AG04449 (cell line): ENCODE measurements at regions not wholly inside any gene's neighbourhood (a gene's known extent, or its start where the extent isn't known, plus 50 kb on each side); places are given as distances from the start of the nearest gene placed in this dataset.
"Not testable (repeated sequence)": the region's sequence is repeated elsewhere in the genome, so short reads cannot be mapped to it uniquely, and the experiment has no call there.

Experiments used
- CTCF ChIA-PET: fragments of 350-600 bp; formaldehyde crosslinking; extraction: SDS; loops from one replicate; lab custom pipeline; 2021; ENCODE audit warnings: antibody characterized with exemption; lab: Yijun Ruan, JAX
- POLR2A ChIA-PET: fragments of 400-600, 350-600 bp; formaldehyde crosslinking; extraction: SDS; loops from one replicate; lab custom pipeline; 2020; ENCODE audit warnings: antibody characterized with exemption, inconsistent platforms; lab: Yijun Ruan, JAX
- DNase-seq: peaks from one replicate; pipeline ENCODE4 v3.0.0-alpha.2; 2010; ENCODE audit warnings: low read depth, low spot score
- H3K4me3 ChIP-seq: 2 replicates; pipeline ENCODE4 v1.5.1; 2011; ENCODE audit warnings: low read depth, mild to moderate bottlenecking, control low read depth, low read length
- TF ChIP-seq, protein P1 (sequence below): IDR thresholded peaks from one replicate; pipeline ENCODE4 v1.5.1; 2011; ENCODE audit warnings: mild to moderate bottlenecking, moderate library complexity, low read length, control low read depth, inconsistent platforms; ENCODE audit not compliant: insufficient read depth; ENCODE audit errors: missing control alignments

DNA sequence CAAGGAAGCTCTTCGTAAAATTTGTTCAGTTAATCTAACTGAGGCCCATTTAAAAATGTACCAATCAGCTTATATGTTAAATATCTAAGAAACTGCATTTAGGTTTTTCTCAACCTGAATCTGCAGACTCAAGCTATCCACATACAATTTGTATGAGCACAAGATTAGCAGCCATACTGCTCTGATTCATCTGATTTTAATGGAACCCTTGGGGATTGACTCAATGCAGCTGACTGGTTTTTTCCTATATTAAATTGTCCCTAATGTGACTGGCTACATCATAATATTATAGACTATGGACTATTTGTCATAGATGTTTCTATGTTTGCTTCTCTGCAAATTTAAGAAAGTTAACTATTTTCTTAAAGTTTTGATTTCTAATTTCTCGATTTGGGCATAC lies 451.0 kb upstream of the TUSC1 start:
- CTCF ChIA-PET = interaction anchor here (1.3 kb wide), 1 partner anchor 11 kb away, joined by 4 read pairs; no protein-coding TSS in a partner anchor
- DNase-seq = peak; percentile 7
- POLR2A ChIA-PET = no interaction called here
- TF ChIP-seq, protein P1, sequence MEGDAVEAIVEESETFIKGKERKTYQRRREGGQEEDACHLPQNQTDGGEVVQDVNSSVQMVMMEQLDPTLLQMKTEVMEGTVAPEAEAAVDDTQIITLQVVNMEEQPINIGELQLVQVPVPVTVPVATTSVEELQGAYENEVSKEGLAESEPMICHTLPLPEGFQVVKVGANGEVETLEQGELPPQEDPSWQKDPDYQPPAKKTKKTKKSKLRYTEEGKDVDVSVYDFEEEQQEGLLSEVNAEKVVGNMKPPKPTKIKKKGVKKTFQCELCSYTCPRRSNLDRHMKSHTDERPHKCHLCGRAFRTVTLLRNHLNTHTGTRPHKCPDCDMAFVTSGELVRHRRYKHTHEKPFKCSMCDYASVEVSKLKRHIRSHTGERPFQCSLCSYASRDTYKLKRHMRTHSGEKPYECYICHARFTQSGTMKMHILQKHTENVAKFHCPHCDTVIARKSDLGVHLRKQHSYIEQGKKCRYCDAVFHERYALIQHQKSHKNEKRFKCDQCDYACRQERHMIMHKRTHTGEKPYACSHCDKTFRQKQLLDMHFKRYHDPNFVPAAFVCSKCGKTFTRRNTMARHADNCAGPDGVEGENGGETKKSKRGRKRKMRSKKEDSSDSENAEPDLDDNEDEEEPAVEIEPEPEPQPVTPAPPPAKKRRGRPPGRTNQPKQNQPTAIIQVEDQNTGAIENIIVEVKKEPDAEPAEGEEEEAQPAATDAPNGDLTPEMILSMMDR = no peak
- H3K4me3 ChIP-seq = no peak overlapping the region

DNA sequence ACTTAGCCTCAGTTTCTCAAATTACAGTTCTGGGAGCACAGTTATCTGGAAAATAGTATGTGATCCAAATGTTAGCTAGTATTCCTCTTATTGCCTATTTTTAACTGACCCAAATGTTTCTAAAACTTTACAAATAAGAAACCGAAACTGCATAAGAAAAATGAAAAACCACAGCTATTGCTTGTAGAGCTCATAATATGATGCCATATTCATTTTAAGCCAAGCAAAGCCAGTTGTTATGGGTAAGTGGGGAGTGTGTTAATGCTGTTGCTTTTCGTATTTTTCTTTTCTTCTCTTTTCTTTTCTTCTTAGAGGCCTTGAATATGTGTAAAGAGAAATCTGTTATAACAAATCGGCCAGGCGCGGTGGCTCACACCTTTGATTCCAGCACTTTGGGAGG lies 447.4 kb upstream of the TUSC1 start:
- TF ChIP-seq, protein P1 = no peak
- H3K4me3 ChIP-seq = no peak overlapping the region
- ChIA-PET CTCF (no interaction called here), POLR2A (no interaction called here)
- DNase-seq = no peak

DNA sequence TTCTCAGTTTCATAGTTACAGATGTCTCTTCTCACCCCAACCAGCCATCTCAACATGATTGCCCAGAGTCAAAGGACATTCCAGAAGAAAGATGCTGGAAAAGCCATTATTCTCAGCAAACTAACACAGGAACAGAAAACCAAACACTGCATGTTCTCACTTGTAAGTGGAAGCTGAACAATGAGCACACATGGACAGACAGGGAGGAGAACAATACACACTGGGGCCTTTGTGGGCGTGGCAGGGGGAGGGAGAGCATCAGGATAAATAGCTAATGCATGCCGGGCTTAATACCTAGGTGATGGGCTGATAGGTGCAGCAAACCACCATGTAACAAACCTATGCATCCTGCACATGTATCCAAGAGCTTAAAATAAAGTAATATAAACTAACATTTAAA lies 437.8 kb upstream of the TUSC1 start:
- H3K4me3 ChIP-seq, DNase-seq, CTCF ChIA-PET, POLR2A ChIA-PET: not testable (repeated sequence)

DNA sequence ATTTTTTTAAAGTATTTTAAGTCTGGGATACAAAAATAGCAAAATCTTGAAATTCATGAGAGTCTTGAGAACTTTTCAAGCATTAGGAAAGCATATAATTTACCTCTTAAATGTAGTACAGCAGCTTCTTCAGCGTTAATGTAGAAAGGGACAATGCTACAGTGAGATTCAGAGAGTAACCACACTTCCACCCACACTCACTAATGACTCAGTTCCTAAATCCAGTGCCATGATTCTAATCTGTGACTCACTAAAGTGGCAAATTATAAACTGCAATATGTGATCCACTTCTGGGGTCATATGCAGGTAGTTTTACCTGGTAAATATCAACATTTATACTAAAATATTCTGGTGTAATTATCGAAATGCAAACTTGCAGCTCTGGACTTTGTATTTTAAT lies 434.5 kb upstream of the TUSC1 start:
- CTCF ChIA-PET = no interaction called here
- TF ChIP-seq, protein P1 = no peak
- POLR2A ChIA-PET = no interaction called here
- no peak overlapping the region for H3K4me3 ChIP-seq
- no peak for DNase-seq

DNA sequence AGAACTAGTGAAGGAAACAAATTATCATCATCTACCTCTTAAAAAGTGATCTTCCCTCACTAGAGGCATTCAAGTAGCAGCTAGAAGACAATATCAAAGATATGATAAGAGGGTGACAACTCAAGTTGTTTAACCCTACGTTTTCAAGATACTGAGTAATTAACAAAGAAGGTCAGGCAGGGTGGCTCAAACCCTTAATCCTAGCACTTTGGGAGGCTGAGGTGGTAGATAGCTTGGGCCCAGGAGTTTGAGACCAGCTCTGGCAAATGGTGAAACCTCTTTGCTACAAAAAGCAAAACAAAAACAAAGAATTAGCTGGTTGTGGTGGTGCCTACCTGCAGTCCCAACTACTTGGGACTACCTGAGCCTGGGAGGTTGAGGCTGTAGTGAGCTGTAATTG lies 408.2 kb upstream of the TUSC1 start:
- no peak for DNase-seq
- no peak overlapping the region for H3K4me3 ChIP-seq
- TF ChIP-seq, protein P1 = no peak
- ChIA-PET POLR2A (no interaction called here), CTCF (no interaction called here)

DNA sequence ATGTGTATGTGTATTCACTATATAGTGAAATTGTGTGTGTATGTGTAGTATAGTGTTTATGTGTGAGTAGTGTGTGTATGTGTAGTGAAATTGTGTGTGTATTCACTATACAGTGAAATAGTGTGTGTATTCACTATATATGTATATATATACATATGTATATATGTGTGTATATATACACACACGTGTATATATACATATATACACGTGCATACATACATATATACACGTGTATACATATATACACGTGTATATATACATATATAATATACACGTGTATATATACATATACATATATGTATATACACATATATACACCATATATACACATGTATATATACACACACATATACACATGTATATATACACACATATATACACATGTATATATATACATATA lies 403.6 kb upstream of the TUSC1 start:
- ChIA-PET POLR2A (no interaction called here), CTCF (no interaction called here)
- no peak for DNase-seq
- TF ChIP-seq, protein P1 = no peak
- H3K4me3 ChIP-seq = no peak overlapping the region

DNA sequence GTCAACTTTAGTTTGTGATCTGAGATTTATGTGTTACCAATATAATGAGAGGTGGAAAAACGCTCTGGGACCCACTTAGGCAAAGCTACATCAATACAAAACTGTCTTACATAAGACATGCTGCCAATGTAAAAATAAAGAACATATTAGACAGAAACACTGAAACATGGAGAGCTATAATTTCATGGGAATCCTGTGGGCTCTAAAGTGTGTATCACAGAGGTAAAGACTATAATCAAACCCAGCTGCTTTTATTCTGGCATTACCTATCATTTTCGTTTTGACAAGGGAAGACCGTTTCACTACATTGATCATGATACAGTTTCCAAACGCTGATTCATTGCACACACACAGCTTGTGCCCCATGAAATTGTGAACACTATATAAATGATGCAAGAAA lies 400.5 kb upstream of the TUSC1 start:
- no peak for DNase-seq
- TF ChIP-seq, protein P1 = no peak
- POLR2A ChIA-PET = no interaction called here
- CTCF ChIA-PET = interaction anchor here (0.8 to 1.2 kb wide), 2 partner anchors 10 to 13 kb away, joined by 3 read pairs; no protein-coding TSS in a partner anchor
- no peak overlapping the region for H3K4me3 ChIP-seq
